ENCODE measurements at regions not wholly inside any gene's neighbourhood (a gene's known extent, or its start where the extent isn't known, plus 50 kb on each side); places are given as distances from the start of the nearest gene placed in this dataset.
"Not testable (repeated sequence)": the region's sequence is repeated elsewhere in the genome, so short reads cannot be mapped to it uniquely, and the experiment has no call there.

DNA sequence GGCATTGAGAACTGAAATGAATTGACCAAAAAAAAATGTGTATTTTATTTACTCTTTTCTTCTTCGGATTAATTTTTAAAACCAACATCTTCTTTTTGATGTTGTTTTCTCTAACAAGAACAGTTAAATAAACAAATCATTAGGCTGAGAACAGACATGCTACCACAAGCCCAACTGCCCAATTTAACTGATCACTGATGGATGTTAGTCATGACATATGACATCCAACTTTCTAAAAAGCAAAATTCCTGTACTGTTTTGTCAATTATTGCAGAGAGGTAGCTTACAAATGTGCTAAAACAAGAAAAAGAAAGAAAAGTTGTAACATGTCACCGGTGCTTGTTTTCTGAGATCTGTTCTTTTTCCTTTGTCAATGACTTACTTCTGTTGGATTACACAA lies 232.1 kb downstream of the C11orf87 start:
- no peak for DNase-seq (ENCODE audit: low spot score)
- intact Hi-C loops (cut with DNase I): no loop called here

DNA sequence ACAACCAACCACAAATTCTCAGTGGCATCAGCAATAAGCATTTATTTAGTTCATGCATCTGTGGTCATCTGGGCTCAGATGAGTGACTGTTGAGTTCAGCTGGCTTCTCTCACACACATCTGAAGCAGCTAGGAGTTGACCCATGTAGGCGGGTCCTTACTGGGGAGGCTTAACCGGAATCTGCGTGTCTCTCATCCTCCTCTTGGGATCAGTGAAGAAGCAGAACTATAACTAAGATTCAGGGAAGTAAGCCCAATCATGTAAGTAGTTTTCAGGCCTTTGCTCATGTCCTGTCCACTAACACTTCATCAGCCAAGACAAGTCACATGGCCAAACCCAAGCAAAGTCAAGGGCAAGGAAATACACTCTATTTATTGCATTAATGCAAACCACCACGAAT lies 236.2 kb downstream of the C11orf87 start:
- intact Hi-C loops (cut with DNase I): no loop called here
- no peak for DNase-seq (ENCODE audit: low spot score)

DNA sequence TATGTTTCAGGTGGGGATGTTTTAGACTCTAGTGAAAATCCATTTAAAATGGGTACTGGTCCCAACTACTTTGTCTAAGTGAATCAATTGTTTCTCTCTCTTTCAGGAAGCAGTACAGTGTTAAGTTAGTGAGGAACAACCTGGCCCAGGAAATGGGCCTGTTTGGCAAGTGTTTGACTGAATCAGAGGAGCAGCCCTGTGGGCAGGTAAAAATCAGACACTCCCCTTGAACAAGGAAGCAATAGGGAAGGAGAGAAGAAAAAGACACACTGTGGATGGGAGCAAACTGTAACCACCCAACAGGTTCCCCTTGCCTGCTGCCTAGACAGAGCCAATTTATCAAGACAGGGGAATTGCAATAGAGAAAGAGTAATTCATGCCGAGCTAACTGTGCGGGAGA lies 245.7 kb downstream of the C11orf87 start:
- no peak for DNase-seq (ENCODE audit: low spot score)
- intact Hi-C loops (cut with DNase I): no loop called here

DNA sequence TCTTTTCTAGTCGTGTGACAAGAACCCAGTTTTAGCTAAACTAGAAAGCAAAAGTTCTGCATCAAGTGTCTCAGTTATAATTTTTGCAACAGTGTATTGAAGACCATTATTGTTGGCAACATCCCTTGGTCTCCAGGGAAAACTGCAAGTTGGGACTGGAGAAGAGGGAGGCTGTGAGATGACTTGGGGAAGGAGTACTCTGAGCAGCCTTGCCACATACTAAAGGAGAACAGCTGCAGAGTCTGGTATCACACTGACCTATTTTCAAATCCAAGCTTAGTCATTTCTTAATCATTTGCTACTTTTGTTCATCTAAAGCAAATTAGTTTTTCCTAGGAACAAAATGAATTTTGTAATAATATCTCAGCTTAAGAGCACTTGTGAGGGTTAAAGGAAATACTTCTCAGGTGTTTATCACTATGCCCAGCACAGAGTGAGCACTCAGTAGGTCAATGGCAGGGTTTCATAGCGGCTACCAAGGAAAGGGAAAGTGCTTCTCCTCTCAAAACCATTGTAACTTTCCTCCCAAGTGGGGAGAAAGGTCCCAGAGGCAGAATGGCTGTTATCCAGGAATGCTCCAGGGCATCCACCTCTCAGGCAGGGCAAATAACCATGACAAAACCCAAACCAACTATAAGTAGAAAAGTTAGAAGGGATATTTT lies 247.1 kb downstream of the C11orf87 start:
- intact Hi-C loops (cut with DNase I): no loop called here

DNA sequence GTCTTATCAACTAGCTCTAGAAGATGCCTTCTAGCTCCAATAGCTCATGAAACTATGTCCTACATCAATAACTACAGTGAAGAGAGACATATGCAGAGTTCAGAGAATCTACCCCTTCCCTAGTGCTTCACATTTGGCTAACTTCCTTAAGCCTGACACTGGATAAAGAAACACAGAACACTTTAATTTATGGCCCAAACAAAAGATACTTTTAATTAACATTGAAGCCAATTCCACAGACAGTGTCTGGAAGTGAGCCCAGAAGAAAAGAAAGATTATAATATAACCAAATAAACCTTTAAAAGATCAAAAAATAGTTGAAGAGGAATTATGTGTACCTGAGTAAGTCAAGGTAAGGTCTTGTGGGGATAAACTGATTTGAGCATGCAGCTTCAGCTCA lies 255.2 kb downstream of the C11orf87 start:
- intact Hi-C loops (cut with DNase I): no loop called here
- no peak for DNase-seq (ENCODE audit: low spot score)

More for the DNA sequence above, 247.1 kb downstream of the C11orf87 start:
- DNase-seq (ENCODE audit: low spot score): no peak

DNA sequence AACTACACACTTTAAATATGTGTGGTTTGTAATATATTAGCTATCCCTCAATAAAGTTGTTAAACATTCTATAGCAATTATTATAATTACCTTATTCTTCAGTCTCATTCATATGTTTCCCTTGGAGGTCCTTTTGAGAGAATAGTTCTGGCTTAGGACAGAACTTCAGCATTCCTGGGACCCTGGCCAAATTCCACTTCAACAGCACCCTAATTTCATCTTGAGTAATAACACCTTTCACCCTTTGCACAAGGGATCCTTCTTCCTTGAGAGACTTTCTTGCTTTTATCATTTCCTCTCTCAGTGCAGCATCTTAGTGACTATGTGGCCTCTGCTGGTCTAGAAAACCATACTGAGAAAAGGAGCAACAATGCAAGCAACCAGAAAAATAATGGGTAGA lies 255.9 kb downstream of the C11orf87 start:
- no peak for DNase-seq (ENCODE audit: low spot score)
- intact Hi-C loops (cut with DNase I): no loop called here

DNA sequence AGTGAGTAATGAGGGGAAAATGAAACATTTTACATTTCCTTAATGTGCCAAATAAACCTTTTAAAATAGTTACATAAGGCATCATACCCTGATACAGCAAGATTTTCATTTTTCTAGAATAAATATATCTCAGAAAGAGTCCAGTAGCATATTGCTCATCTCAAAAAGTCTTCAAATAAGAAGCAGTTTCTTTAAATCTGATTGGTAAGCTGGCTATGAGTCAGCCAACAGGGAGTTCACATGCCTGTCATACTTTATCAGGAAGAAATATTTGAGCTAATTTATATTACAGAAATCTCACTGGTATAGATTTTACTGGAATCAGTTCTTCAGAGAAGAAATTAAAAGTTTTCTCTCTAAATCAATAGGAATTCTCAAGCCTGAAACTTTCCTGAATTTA lies 258.1 kb downstream of the C11orf87 start:
- DNase-seq (ENCODE audit: low spot score): no peak
- intact Hi-C loops (cut with DNase I): no loop called here

DNA sequence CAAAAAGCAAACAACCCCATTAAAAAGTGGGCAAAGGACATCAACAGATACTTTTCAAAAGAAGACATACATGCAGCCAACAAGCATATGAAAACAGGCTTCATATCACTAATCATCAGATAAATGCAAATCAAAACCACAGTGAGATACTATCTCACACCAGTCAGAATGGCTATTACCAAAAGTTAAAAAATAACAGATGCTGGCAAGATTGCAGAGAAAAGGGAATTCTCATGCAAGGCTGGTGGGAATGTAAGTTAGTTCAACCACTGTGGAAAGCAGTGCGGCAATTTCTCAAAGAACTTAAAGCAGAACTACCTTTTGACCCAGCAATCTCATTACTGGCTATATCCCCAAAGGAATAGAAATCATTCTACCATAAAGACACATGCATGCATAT lies 260.8 kb downstream of the C11orf87 start:
- DNase-seq (ENCODE audit: low spot score); intact Hi-C loops (cut with DNase I): not testable (repeated sequence)

DNA sequence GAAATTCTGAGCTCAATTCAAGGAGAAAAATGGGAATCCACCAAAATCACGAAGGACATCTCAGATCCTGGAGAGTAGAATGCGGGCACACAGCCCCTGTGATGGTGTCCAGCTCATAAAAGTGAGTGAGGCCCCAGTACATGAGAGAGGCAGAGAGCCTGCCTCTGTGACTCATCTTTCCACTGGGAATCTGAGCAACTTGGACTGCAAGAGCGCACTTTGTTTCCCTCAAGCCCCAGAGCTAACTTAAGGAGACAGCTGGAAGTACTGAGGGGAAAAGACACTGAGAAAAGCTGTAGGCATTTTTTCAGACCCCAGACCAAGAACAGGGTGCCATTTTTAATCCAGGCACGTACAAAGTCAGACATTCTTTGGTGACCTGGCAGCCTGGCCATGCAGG lies 273.7 kb downstream of the C11orf87 start:
- DNase-seq (ENCODE audit: low spot score): no peak
- intact Hi-C loops (cut with DNase I): loop anchor here (5.0 kb wide), 1 partner anchor 998 kb away; no protein-coding TSS in a partner anchor

DNA sequence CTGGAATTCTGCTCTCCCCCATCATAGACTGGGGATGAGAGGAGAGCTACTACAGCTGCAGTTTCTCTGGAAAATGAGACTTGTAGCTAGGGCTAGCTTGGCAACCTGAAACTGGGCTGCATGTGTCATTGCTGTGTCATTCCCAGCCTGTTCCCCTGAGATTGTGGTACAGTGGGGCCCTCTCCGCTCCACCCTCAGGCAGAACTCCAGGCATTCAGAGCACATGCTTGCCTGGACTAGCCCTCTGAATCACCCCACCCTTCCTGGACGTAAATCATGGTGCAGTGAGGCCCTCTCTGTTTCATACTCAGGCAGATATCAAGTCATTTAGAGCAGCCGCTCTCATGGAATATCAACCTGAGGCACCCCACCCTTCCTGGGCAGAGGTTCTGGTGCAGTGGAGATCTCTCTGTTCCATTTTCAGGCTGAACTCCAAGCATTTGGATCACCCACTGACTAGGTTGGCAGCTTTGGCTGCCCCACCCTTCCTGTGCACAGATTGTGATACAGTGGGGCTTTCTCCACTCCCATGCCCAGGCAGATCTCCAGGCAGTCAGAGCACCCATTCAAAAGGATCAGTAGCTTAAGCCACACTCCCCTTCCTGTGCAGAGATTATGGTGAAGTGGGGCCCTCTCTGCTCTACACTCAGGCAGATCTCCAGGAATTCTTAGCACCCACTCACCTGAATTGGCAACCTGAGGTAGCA lies 274.4 kb downstream of the C11orf87 start:
- DNase-seq (ENCODE audit: low spot score): no peak
- intact Hi-C loops (cut with DNase I): loop anchor here (5.0 kb wide), 1 partner anchor 999 kb away; no protein-coding TSS in a partner anchor

DNA sequence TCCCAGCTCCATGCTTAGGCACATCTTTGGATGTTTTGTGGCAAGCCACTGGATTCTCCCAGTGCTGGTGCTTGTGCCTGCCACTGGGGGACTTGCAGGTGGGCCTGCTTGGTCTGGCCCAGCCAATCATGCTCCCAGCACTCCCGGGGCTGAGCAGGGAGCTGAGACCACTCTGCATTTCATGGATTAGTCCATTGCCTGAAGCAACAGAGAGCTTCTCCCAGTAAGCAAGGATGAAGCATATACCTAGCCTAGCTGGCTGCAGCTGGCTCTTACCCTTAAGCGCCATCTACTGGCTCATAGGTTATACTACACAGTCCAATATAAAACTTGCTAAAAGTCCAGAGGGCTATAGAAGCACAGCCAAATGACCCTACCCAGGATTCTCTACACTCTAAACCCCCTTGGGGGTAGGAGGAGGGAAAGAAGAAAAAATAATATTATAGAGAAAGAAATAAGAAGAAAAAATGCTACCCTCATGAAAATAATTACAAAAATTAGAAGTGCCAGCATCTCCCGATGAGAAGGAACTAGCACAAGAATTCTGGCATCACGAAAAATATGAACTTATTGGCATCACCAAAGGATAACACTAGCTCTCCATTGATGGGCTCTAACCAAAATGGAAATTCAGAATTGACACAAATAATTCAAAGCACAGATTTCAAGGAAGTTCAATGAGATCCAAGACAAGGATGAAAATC lies 275.3 kb downstream of the C11orf87 start:
- DNase-seq (ENCODE audit: low spot score): no peak
- intact Hi-C loops (cut with DNase I): loop anchor here (5.0 kb wide), 1 partner anchor 1000 kb away; no protein-coding TSS in a partner anchor

DNA sequence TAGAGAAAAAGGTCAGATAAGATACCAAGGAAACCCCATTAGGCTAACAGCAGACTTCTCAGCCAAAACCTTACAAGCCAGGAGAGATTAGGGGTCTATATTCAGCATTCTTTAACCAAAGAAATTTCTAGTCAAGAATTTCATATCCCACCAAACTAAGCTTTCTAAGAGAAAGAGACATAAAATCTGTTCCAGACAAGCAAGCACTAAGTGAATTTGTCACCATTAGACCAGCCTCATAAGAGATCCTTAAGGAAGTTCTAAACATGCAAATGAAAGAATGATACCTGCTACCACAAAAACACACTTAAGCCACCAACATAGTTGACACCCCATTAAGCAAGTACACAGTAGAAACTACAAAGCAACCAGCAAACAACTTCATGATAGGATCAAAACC lies 276.2 kb downstream of the C11orf87 start:
- no peak for DNase-seq (ENCODE audit: low spot score)
- intact Hi-C loops (cut with DNase I): loop anchor here (5.0 kb wide), 1 partner anchor 1001 kb away; no protein-coding TSS in a partner anchor

DNA sequence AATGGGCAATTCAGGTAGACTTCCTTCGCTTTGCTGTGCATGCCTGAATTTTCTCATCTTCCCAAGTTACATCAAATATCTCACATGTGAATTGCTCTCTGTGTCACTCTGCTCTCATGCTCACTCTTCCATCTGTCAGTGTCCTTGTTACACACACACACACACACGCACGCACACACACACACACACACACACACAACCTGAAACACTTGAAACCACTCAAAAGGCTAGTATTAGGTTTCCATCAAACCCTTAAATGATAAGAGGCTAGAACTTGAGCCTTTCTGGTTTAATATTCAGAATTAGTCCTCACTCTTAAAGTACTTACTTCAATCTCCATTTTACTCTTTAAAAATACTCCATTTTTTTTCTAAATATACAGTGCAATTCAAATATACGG lies 282.4 kb downstream of the C11orf87 start:
- intact Hi-C loops (cut with DNase I): no loop called here
- DNase-seq (ENCODE audit: low spot score): no peak

DNA sequence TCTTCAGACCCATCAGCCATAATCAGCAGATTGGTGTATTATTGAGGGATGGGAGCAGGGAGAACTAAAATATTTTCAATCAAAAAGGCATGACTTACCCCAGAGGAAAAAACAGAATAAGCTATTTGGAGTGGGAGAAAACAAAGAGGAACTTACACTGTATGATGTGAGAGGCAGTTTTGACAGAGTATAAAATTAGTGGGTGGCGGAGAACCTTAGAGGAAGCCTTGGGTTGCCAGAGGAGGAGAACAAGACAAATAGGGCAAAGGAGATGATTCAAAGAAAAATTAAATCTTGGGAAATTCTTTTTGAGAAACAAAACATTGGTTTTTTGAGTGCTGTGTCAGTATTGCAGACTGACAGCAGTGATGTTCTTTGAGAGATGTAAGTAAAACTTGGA lies 285.0 kb downstream of the C11orf87 start:
- no peak for DNase-seq (ENCODE audit: low spot score)
- intact Hi-C loops (cut with DNase I): no loop called here

DNA sequence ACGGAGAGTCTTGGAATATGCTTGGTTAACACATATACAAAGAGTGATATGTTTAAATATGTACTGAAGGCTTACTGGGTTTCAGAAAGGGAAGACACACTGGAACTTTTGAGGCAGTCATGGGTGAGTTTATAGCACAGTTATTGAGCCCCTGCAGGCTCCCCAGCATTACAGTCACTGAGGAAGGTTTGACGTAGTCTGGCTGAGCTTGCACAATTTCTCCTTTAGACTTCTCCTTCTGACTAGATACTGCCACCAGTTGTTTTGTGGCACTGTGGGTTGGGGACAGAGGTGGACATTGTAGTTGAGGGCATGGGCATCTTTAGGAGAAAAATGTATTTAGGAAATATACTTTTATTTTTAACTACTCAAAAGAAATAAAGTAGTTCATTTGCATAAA lies 285.4 kb downstream of the C11orf87 start:
- intact Hi-C loops (cut with DNase I): no loop called here
- DNase-seq (ENCODE audit: low spot score): no peak

DNA sequence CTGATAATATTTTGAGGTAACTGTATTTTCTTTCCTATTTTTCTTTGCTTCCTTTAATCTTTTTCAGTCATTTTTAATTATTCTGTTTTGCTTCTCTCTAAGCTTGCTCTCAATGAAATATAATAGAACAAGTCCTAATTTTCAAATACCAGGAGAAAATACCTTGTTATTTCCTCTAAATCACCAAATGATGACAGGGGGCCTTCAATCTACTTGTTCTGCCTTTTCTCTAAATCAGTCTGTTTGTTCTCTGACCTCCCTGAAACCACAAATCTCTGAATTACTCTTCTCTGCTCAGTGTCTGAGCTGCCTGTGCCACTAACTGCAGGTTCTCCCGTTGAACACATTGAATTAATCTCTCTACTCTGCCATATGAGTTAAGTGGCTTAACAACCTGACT lies 286.2 kb downstream of the C11orf87 start:
- no peak for DNase-seq (ENCODE audit: low spot score)
- intact Hi-C loops (cut with DNase I): no loop called here

DNA sequence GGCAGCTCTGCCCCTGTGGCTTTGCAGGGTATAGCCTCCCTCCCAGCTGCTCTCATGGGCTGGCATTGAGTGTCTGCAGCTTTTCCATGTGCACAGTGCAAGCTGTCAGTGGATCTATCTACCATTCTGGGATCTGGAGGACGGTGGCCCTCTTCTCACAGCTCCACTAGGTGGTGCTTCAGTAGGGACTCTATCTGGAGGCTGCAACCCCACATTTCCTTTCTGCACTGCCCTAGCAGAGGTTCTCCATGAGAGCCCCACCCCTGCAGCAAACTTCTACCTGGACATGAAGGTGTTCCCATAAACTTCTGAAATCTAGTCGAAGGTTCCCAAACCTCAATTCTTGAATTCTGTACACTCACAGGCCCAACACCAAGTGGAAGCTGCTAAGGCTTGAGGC lies 292.5 kb downstream of the C11orf87 start:
- DNase-seq (ENCODE audit: low spot score); intact Hi-C loops (cut with DNase I): not testable (repeated sequence)

DNA sequence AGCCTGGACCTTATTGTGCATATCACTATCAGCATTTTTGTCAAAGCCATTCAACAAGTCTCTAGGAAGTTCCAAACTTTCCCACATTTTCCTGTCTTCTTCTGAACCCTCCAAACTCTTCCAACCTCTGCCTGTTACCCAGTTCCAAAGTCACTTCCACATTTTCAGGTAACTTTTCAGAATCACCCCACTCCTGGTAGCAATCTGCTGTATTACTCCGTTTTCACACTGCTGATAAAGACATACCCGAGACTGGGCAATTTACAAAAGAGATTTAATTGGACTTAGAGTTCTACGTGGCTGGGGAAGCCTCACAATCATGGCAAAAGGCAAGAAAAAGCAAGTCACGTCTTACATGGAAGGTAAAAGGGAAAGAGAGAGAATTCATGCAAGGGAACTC lies 293.4 kb downstream of the C11orf87 start:
- DNase-seq (ENCODE audit: low spot score); intact Hi-C loops (cut with DNase I): not testable (repeated sequence)

DNA sequence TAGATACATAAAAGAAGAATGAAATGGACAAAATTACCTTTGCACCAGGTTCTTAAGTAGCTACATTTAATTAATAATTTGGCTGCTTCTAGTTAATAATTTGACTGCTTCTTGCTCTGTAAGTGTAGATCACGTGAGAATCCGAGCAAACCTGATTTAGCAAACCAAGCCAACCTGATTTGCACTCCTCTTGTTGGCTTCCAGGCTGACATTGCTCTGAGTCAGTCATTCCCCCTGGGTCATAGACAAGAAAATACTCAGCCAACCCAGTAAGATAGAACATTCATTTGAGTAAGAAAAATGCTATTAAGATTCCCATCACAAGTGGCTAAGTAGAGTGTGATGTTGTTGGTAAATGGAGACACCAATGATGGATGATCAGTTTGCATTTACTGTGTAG lies 304.1 kb downstream of the C11orf87 start:
- intact Hi-C loops (cut with DNase I): no loop called here
- DNase-seq (ENCODE audit: low spot score): no peak

DNA sequence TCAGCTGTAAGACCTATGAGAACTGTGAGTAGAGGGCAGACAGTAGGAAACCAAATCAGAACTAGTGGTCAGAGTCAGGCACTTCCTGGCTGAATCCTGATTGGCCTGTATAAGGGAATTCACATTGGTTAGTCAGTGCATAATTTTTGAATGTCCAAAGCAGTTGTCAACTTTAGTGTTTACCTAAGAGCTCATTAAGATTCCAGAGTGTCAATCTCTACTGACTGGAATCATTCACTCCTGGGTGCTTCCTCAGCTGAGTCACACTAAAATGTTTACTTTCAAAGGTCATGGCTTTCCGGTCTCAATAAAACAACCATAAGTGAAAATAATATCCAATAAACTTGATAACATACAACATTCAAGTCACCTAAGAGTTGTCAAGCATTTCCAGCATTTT lies 306.1 kb downstream of the C11orf87 start:
- no peak for DNase-seq (ENCODE audit: low spot score)
- intact Hi-C loops (cut with DNase I): no loop called here

DNA sequence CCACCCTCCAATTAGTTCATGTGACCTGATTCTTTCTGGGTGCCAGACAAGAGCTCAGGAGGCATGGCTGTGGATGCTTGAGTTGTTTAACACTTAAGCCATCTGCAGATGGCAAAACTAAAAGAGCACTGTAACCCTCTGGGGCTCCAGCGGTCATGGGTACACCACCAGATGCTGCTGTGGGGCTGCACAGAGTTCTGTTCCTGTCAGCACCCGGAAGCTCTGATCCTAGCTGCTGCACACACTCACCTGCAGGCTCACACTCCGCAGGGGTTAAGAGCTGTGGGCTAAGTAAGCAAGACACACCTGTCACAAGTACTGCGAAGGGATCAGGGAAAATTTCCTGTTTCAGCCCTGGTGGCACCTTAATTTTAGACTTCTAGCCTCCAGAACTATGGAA lies 307.8 kb downstream of the C11orf87 start:
- intact Hi-C loops (cut with DNase I): no loop called here
- DNase-seq (ENCODE audit: low spot score): no peak
